ENCODE measurements at regions not wholly inside any gene's neighbourhood (a gene's known extent, or its start where the extent isn't known, plus 50 kb on each side); places are given as distances from the start of the nearest gene placed in this dataset.

- TF ChIP-seq TAF1 (IDR thresholded peaks at IDR 0.05; ENCODE audit: borderline replicate concordance, low read depth, low read length) (no peak), POLR2A (IDR thresholded peaks at IDR 0.05; ENCODE audit: low read depth, low read length) (no peak)
These were observed 53.3 kb upstream of the KCNMB2 start for GRCh38 chr3:178482981-178483380.
